ENCODE measurements at regions not wholly inside any gene's neighbourhood (a gene's known extent, or its start where the extent isn't known, plus 50 kb on each side); places are given as distances from the start of the nearest gene placed in this dataset.
A peak's percentile ranks its signal among the peaks of the same experiment; 100 is the strongest.

DNA sequence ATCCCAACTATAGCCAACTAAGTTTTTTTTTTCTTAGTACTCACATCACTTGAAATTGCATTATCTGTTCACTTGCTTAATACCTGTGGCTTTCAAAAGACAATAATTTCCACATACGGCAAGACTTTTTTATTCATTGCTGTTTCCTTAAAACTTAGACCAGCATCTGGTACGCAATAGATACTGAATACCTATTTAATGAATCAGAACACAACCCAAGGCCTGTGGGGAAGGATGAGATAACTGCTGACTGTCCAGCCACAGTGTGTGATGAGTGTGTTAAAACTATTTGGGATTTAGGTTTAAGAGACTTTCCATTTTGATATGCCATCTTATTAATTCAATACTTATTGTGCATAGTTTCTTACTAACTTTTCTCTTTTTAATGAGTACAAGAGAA, 988.7 kb downstream of the NTRK3 start:
- H3K79me2 ChIP-seq (ENCODE audit: control insufficient read depth, insufficient read depth, low read length) = no peaks in the 10 kb centered on the region
- no peaks in the 10 kb centered on the region for H3K9me3 ChIP-seq (ENCODE audit: control insufficient read depth, insufficient read depth, low read depth, low read length)
- no peak overlapping the region for H3K4me2 ChIP-seq (ENCODE audit: extremely low read depth, insufficient read depth, low read length)
- H3K4me3 ChIP-seq (replicated peaks in 1 of 4; ENCODE audit: control extremely low read depth in 1 of 4, insufficient read depth in 1 of 4, low read depth in 3 of 4, low read length in 4 of 4) = no peak overlapping the region
- no peaks in the 10 kb centered on the region for H3K4me1 ChIP-seq (ENCODE audit: control insufficient read depth, extremely low read depth, insufficient read depth, low read length)
- no peaks in the 10 kb centered on the region for H3K27me3 ChIP-seq (ENCODE audit: control insufficient read depth, insufficient read depth, low read length)
- H2AFZ ChIP-seq (ENCODE audit: low read length) = no peak overlapping the region
- peak; percentile 33 to 97 for DNase-seq (ENCODE audit: low read depth in 2 of 2)
- TF ChIP-seq, protein P1, sequence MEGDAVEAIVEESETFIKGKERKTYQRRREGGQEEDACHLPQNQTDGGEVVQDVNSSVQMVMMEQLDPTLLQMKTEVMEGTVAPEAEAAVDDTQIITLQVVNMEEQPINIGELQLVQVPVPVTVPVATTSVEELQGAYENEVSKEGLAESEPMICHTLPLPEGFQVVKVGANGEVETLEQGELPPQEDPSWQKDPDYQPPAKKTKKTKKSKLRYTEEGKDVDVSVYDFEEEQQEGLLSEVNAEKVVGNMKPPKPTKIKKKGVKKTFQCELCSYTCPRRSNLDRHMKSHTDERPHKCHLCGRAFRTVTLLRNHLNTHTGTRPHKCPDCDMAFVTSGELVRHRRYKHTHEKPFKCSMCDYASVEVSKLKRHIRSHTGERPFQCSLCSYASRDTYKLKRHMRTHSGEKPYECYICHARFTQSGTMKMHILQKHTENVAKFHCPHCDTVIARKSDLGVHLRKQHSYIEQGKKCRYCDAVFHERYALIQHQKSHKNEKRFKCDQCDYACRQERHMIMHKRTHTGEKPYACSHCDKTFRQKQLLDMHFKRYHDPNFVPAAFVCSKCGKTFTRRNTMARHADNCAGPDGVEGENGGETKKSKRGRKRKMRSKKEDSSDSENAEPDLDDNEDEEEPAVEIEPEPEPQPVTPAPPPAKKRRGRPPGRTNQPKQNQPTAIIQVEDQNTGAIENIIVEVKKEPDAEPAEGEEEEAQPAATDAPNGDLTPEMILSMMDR (conservative IDR thresholded peaks at IDR 0.05 in 1 of 2, IDR thresholded peaks at IDR 0.05 in 1 of 2; ENCODE audit: low read depth in 1 of 2, low read length in 2 of 2) = no peak
- no peak for TF ChIP-seq EZH2 (IDR thresholded peaks at IDR 0.05; ENCODE audit: low read length, missing control alignments)
- H3K9ac ChIP-seq (ENCODE audit: insufficient read depth, low read length) = no peak overlapping the region
- H3K36me3 ChIP-seq (ENCODE audit: control insufficient read depth, insufficient read depth, low read length) = no peaks in the 10 kb centered on the region
- H3K27ac ChIP-seq (ENCODE audit: insufficient read depth, low read length) = no peak overlapping the region
- no peaks in the 10 kb centered on the region for H4K20me1 ChIP-seq (ENCODE audit: control insufficient read depth, extremely low read depth, insufficient read depth, low read length)

DNA sequence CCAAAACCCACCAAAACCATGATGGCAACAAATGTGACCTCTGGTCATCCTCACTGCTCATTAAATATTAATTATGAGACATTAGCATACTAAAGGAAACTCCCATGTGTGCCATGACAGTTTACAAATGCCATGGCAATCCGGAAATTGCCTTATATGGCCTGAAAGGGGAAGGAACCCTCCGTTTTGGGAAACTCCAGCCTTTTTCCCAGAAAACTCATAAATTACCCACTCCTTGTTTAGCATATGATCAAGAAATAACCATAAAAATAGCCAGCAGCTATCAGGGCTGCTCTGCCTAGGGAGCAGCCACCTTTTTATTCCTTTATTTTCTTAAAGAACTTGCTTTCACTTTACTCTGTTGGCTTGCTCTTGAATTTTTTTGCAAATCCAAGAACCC, 992.7 kb downstream of the NTRK3 start:
- H2AFZ ChIP-seq (ENCODE audit: low read length) = no peak overlapping the region
- no peaks in the 10 kb centered on the region for H4K20me1 ChIP-seq (ENCODE audit: control insufficient read depth, extremely low read depth, insufficient read depth, low read length)
- no peaks in the 10 kb centered on the region for H3K27me3 ChIP-seq (ENCODE audit: control insufficient read depth, insufficient read depth, low read length)
- DNase-seq (ENCODE audit: low read depth in 2 of 2) = peak in 1 of 2 donors; percentile 28
- no peak overlapping the region for H3K27ac ChIP-seq (ENCODE audit: insufficient read depth, low read length)
- no peak overlapping the region for H3K4me3 ChIP-seq (replicated peaks in 1 of 4; ENCODE audit: control extremely low read depth in 1 of 4, insufficient read depth in 1 of 4, low read depth in 3 of 4, low read length in 4 of 4)
- no peaks in the 10 kb centered on the region for H3K4me1 ChIP-seq (ENCODE audit: control insufficient read depth, extremely low read depth, insufficient read depth, low read length)
- H3K9ac ChIP-seq (ENCODE audit: insufficient read depth, low read length) = no peak overlapping the region
- no peaks in the 10 kb centered on the region for H3K79me2 ChIP-seq (ENCODE audit: control insufficient read depth, insufficient read depth, low read length)
- TF ChIP-seq, protein P1 (conservative IDR thresholded peaks at IDR 0.05 in 1 of 2, IDR thresholded peaks at IDR 0.05 in 1 of 2; ENCODE audit: low read depth in 1 of 2, low read length in 2 of 2) = no peak
- TF ChIP-seq EZH2 (IDR thresholded peaks at IDR 0.05; ENCODE audit: low read length, missing control alignments) = no peak
- no peaks in the 10 kb centered on the region for H3K9me3 ChIP-seq (ENCODE audit: control insufficient read depth, insufficient read depth, low read depth, low read length)
- no peak overlapping the region for H3K4me2 ChIP-seq (ENCODE audit: extremely low read depth, insufficient read depth, low read length)
- no peaks in the 10 kb centered on the region for H3K36me3 ChIP-seq (ENCODE audit: control insufficient read depth, insufficient read depth, low read length)

DNA sequence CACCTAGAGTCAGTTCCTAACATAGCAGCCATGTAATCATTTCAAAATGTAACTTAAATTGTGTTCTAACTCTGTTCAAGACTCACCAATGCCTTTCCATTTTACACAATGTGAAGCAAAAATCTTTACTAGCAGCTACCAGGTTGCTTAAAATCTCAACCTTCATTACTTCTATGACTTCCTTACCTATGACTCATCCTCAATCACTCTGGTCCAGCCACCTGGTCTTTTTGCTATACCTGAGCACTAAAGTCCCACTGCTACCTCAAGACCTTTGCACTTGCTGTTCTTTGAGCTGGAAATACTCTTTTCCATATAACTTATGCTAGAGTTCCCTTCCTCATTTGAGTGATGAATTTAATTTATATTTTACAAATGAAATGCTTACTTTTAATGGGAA, 993.2 kb downstream of the NTRK3 start:
- TF ChIP-seq EZH2 (IDR thresholded peaks at IDR 0.05; ENCODE audit: low read length, missing control alignments) = no peak
- TF ChIP-seq, protein P1 (conservative IDR thresholded peaks at IDR 0.05 in 1 of 2, IDR thresholded peaks at IDR 0.05 in 1 of 2; ENCODE audit: low read depth in 1 of 2, low read length in 2 of 2) = no peak
- Histone ChIP-seq H4K20me1 (ENCODE audit: control insufficient read depth, extremely low read depth, insufficient read depth, low read length) (no peaks in the 10 kb centered on the region), H3K36me3 (ENCODE audit: control insufficient read depth, insufficient read depth, low read length) (no peaks in the 10 kb centered on the region), H3K27me3 (ENCODE audit: control insufficient read depth, insufficient read depth, low read length) (no peaks in the 10 kb centered on the region), H3K4me1 (ENCODE audit: control insufficient read depth, extremely low read depth, insufficient read depth, low read length) (no peaks in the 10 kb centered on the region), H3K4me2 (ENCODE audit: extremely low read depth, insufficient read depth, low read length) (no peak overlapping the region), H3K4me3 (replicated peaks in 1 of 4; ENCODE audit: control extremely low read depth in 1 of 4, insufficient read depth in 1 of 4, low read depth in 3 of 4, low read length in 4 of 4) (no peak overlapping the region), H3K27ac (ENCODE audit: insufficient read depth, low read length) (no peak overlapping the region), H3K9me3 (ENCODE audit: control insufficient read depth, insufficient read depth, low read depth, low read length) (no peaks in the 10 kb centered on the region), H2AFZ (ENCODE audit: low read length) (no peak overlapping the region), H3K9ac (ENCODE audit: insufficient read depth, low read length) (no peak overlapping the region), H3K79me2 (ENCODE audit: control insufficient read depth, insufficient read depth, low read length) (no peaks in the 10 kb centered on the region)
- DNase-seq (ENCODE audit: low read depth in 2 of 2) = no peak
